ENCODE measurements at regions not wholly inside any gene's neighbourhood (a gene's known extent, or its start where the extent isn't known, plus 50 kb on each side); places are given as distances from the start of the nearest gene placed in this dataset.

DNA sequence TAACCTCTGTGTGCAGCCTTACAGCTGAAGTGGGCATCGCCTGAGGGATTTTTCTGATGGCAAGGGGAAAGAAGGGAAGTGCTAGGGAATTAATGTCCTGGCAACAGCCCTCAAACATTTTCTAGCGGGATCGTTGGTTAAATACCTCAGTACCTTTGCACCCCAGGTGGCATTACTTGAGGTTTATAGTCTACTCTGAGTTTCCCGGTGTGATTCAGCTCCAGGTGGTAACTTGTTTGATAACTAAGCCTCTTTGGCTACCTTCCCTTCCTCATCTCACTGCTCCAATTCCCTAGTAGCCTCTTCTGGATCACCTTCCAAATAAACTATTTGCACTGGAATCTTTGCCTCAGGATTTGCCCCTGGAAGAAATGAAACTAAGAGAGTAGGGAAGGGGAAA lies 237.0 kb upstream of the SSTR1 start:
- Mint-ChIP-seq H3K4me1 (ENCODE audit: low read depth) (no peaks in the 10 kb centered on the region), H3K27ac (ENCODE audit: unreplicated experiment) (no peak overlapping the region), H3K4me3 (ENCODE audit: unreplicated experiment) (no peak overlapping the region), H3K9me3 (ENCODE audit: low read depth) (peaks cover 7% of the 10 kb centered on the region), H3K27me3 (ENCODE audit: low read depth) (peaks cover 2% of the 10 kb centered on the region), H3K36me3 (ENCODE audit: low read depth) (no peaks in the 10 kb centered on the region)
- TF ChIP-seq, protein P1, sequence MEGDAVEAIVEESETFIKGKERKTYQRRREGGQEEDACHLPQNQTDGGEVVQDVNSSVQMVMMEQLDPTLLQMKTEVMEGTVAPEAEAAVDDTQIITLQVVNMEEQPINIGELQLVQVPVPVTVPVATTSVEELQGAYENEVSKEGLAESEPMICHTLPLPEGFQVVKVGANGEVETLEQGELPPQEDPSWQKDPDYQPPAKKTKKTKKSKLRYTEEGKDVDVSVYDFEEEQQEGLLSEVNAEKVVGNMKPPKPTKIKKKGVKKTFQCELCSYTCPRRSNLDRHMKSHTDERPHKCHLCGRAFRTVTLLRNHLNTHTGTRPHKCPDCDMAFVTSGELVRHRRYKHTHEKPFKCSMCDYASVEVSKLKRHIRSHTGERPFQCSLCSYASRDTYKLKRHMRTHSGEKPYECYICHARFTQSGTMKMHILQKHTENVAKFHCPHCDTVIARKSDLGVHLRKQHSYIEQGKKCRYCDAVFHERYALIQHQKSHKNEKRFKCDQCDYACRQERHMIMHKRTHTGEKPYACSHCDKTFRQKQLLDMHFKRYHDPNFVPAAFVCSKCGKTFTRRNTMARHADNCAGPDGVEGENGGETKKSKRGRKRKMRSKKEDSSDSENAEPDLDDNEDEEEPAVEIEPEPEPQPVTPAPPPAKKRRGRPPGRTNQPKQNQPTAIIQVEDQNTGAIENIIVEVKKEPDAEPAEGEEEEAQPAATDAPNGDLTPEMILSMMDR (IDR thresholded peaks at IDR 0.05), result no peak
- no peak for DNase-seq (ENCODE audit: low spot score)

DNA sequence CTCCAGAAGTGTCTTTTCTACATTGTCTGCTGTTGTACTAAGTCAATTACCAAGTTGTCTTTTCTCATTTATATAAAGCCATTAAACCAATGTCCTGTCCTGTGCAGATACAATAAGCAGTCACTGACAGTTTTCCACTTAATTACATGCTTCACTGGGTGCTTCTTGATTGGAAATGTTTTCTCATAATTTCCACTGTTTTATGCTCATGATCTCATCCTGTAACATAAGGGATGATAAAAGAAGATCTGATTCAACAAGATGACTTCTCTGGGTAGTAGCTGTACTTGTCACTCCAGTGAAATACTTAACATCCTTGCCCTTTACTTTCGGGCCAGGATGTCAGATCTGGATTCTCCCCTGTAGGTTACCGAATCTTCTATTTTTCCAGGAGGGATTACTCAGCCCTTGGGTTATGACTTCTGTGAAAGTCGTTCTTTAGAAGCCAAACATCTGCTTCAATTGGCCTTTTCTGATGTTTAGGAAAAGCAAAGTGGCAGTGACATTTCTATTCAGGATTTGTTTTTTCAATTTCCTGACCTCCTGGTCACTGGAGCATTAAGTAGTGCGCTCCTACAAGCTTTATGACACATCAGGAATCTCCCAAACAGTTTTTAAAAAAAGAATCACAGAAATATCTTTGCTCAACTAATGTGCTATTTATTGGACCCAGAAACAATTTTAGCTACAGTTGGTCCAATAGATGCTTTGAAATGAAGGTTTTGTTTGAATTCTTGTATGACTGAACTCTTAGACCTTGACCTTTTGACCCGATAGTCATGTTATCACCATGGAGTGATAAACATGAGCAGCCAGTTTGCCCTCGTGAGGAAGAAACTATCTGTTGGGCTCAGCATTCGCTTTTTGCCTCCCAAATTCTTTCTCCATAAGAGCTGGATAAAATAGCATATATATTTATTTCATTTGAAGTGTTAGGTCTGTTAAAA lies 234.5 kb upstream of the SSTR1 start:
- H3K4me3 Mint-ChIP-seq (ENCODE audit: unreplicated experiment), result no peak overlapping the region
- DNase-seq (ENCODE audit: low spot score), result no peak
- no peak overlapping the region for H3K27ac Mint-ChIP-seq (ENCODE audit: unreplicated experiment)
- H3K36me3 Mint-ChIP-seq (ENCODE audit: low read depth), result no peaks in the 10 kb centered on the region
- peaks cover 2% of the 10 kb centered on the region for H3K27me3 Mint-ChIP-seq (ENCODE audit: low read depth)
- H3K4me1 Mint-ChIP-seq (ENCODE audit: low read depth), result no peaks in the 10 kb centered on the region
- TF ChIP-seq, protein P1 (IDR thresholded peaks at IDR 0.05), result no peak
- H3K9me3 Mint-ChIP-seq (ENCODE audit: low read depth), result peaks cover 7% of the 10 kb centered on the region

DNA sequence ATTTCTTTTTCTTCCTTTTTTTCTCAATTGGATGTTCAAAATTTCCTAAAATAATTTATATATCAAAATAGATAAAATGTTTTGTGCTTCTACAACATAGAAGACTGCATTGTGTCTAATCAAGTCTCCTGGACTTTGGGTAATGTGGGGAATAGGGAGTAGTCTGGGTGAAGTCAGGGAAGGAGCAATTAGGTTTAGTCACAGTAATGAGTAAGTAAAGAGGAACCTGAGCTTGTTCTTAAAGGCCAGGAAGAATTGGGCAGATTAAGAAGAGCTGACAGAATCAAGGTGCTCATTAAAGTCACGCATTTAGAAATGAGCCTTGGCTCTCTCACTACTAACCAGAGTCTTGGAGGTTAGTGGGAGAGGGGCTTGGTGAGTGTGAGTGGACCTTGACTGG lies 233.3 kb upstream of the SSTR1 start:
- no peaks in the 10 kb centered on the region for H3K4me1 Mint-ChIP-seq (ENCODE audit: low read depth)
- H3K4me3 Mint-ChIP-seq (ENCODE audit: unreplicated experiment), result no peak overlapping the region
- peaks cover 2% of the 10 kb centered on the region for H3K27me3 Mint-ChIP-seq (ENCODE audit: low read depth)
- TF ChIP-seq, protein P1 (IDR thresholded peaks at IDR 0.05), result no peak
- no peaks in the 10 kb centered on the region for H3K36me3 Mint-ChIP-seq (ENCODE audit: low read depth)
- no peak overlapping the region for H3K27ac Mint-ChIP-seq (ENCODE audit: unreplicated experiment)
- H3K9me3 Mint-ChIP-seq (ENCODE audit: low read depth), result peaks cover 7% of the 10 kb centered on the region
- no peak for DNase-seq (ENCODE audit: low spot score)

DNA sequence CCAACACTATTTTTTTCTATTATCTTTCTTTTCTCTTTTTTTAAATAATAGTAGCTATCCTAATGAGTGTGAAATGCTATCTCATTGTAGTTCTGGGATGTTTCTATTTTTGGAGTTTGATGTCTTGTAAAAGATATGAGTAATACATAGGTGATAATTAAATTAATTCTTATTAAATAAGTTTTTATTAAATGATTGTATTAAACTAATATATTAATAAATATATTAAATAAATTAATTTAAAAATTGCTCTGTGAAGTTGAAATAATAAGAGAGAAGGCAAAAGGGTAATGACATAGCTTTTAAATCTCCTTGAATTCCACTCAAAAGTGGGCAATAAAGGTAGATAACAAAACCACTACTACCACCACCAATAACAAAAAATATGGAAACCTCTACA lies 230.2 kb upstream of the SSTR1 start:
- peaks cover 29% of the 10 kb centered on the region for H3K9me3 Mint-ChIP-seq (ENCODE audit: low read depth)
- H3K27me3 Mint-ChIP-seq (ENCODE audit: low read depth), result no peaks in the 10 kb centered on the region
- TF ChIP-seq, protein P1 (IDR thresholded peaks at IDR 0.05), result no peak
- H3K4me3 Mint-ChIP-seq (ENCODE audit: unreplicated experiment), result no peak overlapping the region
- H3K4me1 Mint-ChIP-seq (ENCODE audit: low read depth), result no peaks in the 10 kb centered on the region
- H3K27ac Mint-ChIP-seq (ENCODE audit: unreplicated experiment), result no peak overlapping the region
- no peaks in the 10 kb centered on the region for H3K36me3 Mint-ChIP-seq (ENCODE audit: low read depth)
- DNase-seq (ENCODE audit: low spot score), result no peak

DNA sequence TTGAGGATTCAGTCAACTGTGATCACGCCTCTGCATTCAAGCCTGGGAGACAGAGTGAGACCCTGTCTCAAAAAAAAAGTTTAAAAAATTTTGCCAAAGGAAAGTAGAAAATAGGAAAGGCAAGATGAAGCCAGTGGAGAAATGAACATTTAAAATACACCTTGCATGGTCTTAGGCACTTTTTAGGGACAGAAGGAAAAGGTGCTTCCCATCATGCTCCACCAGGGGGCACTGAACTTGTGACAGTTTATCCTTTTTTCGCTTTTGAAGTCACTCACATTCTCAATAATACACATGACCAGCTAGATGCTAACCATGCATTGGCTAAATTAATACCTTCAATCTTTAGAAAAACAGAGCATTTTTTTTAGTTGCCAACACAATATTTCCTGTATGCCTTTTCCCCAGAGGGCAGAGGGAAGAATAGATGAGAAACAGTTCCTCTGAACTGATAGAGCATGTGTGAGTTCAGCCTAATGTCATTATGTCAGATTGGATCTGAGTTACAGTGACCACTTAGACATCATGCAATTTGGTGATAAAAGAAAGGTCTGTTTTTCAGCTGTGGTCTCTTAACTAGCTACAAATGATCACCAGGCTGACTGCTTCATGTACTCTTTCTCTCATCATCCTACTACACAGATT lies 221.8 kb upstream of the SSTR1 start:
- DNase-seq (ENCODE audit: low spot score), result no peak
- Mint-ChIP-seq H3K4me1 (ENCODE audit: low read depth) (no peaks in the 10 kb centered on the region), H3K27ac (ENCODE audit: unreplicated experiment) (no peak overlapping the region), H3K4me3 (ENCODE audit: unreplicated experiment) (no peak overlapping the region), H3K27me3 (ENCODE audit: low read depth) (no peaks in the 10 kb centered on the region), H3K36me3 (ENCODE audit: low read depth) (no peaks in the 10 kb centered on the region), H3K9me3 (ENCODE audit: low read depth) (peaks cover 13% of the 10 kb centered on the region)
- TF ChIP-seq, protein P1 (IDR thresholded peaks at IDR 0.05), result peak; percentile 69
